Prostate gland (tissue), 2 donors: ENCODE measurements at regions not wholly inside any gene's neighbourhood (a gene's known extent, or its start where the extent isn't known, plus 50 kb on each side); places are given as distances from the start of the nearest gene placed in this dataset.

ENCODE experiments used
- DNase-seq: peaks from one replicate; pipeline ENCODE4 v3.0.0-alpha.2; 2019; ENCODE audit warnings: low spot score
- H3K27ac ChIP-seq, 2 donors: fragments of 200-600 bp; sonication (generic); 2 replicates each; pipeline ENCODE4 v1.5.1; 2017 to 2019
- H3K27me3 ChIP-seq: fragments of 200-600 bp; sonication (generic); replicated peaks from 2 replicates; pipeline ENCODE4 v1.5.1; 2019; ENCODE audit not compliant: insufficient read depth
- H3K36me3 ChIP-seq, 2 donors: fragments of 200-600 bp; sonication (generic); 1 replicate in 1 of 2; 2 replicates in 1 of 2; pipeline versions ENCODE4 v1.5.1 to v1.8.1; 2017 to 2019
- H3K4me1 ChIP-seq: fragments of 200-600 bp; sonication (generic); replicated peaks from 2 replicates; pipeline ENCODE4 v1.5.1; 2019
- H3K4me3 ChIP-seq, 2 donors: fragments of 200-600 bp; sonication (generic); 2 replicates each; pipeline ENCODE4 v1.5.1; 2017 to 2019
- H3K9me3 ChIP-seq: fragments of 200-600 bp; sonication (generic); 2 replicates; pipeline ENCODE4 v1.5.1; 2017
- POLR2A ChIP-seq: fragments of 450-650 bp; IDR thresholded peaks from one replicate; pipeline ENCODE4 v1.6.1; 2016; ENCODE audit warnings: antibody characterized with exemption, mild to moderate bottlenecking
- POLR2AphosphoS5 ChIP-seq: sonication (generic); formaldehyde crosslinking; IDR thresholded peaks from one replicate; pipeline ENCODE4 v1.6.1; 2017; ENCODE audit warnings: antibody characterized with exemption
- WGBS: methylation state at CpG from one replicate; pipeline ENCODE4 v1.1.5; 2018; 5-methylcytosine and 5-hydroxymethylcytosine counted together
- intact Hi-C: fragments of 100-400 bp; cut with DNase I; formaldehyde crosslinking; loops from one replicate; pipeline ENCODE4 v1.14.2; 2022
- TF ChIP-seq, protein P1 (sequence below), 4 experiments: fragments of 200-600 bp in 2 of 4; fragments of 450-650 bp in 2 of 4; sonication (generic) in 2 of 4; IDR thresholded peaks; 1 replicate in 3 of 4; 2 replicates in 1 of 4; pipeline ENCODE4 v1.5.1; 2016 to 2019; ENCODE audit warnings: antibody characterized with exemption in 4 of 4, mild to moderate bottlenecking in 2 of 4, moderate library complexity in 2 of 4

DNA sequence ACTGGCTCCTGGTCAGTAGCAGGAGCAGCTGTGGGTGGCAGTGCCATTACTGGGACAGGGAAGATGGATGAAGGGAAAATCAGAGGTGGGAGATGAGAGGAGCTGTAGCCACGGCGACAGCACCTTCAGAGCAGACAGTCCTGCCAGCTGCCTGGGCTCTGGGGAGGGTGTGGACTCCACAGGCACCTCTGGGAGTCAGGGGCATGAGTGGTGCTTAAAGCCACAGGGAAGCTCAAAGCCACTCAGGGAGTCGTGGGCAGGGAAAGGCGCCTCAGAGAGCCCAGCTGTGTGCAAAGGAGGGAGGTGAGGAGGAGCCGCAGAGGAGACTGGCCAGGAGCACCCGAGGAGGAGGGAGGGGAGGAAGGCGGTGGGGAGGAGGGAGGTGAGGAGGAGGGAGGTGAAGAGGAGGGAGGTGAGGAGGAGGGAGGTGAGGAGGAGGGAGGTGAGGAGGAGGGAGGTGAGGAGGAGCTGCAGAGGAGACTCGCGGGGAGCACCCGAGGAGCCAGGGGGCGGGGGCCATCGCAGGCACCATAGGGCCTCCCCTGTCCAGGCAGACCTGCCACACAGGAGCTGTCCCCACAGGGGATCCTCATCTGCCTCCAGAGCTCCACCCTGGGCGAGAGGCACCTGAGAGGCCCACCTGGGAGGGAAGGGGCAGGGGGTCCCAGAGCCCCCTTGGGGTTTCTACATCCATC, 977.6 kb downstream of the BRD1 start:
- WGBS: 66% methylated on average over 12 of the region's 13 CpGs
- Histone ChIP-seq H3K4me3 (no peak overlapping the region), H3K27ac (no peak overlapping the region), H3K4me1 (no peaks in the 10 kb centered on the region), H3K9me3 (no peaks in the 10 kb centered on the region), H3K27me3 (peaks cover 5% of the 10 kb centered on the region), H3K36me3 (no peaks in the 10 kb centered on the region)
- intact Hi-C loops: no loop called here
- no peak for TF ChIP-seq POLR2A
- TF ChIP-seq, protein P1, sequence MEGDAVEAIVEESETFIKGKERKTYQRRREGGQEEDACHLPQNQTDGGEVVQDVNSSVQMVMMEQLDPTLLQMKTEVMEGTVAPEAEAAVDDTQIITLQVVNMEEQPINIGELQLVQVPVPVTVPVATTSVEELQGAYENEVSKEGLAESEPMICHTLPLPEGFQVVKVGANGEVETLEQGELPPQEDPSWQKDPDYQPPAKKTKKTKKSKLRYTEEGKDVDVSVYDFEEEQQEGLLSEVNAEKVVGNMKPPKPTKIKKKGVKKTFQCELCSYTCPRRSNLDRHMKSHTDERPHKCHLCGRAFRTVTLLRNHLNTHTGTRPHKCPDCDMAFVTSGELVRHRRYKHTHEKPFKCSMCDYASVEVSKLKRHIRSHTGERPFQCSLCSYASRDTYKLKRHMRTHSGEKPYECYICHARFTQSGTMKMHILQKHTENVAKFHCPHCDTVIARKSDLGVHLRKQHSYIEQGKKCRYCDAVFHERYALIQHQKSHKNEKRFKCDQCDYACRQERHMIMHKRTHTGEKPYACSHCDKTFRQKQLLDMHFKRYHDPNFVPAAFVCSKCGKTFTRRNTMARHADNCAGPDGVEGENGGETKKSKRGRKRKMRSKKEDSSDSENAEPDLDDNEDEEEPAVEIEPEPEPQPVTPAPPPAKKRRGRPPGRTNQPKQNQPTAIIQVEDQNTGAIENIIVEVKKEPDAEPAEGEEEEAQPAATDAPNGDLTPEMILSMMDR (IDR thresholded peaks at IDR 0.05): no peak
- TF ChIP-seq POLR2AphosphoS5: no peak
- DNase-seq: no peak

DNA sequence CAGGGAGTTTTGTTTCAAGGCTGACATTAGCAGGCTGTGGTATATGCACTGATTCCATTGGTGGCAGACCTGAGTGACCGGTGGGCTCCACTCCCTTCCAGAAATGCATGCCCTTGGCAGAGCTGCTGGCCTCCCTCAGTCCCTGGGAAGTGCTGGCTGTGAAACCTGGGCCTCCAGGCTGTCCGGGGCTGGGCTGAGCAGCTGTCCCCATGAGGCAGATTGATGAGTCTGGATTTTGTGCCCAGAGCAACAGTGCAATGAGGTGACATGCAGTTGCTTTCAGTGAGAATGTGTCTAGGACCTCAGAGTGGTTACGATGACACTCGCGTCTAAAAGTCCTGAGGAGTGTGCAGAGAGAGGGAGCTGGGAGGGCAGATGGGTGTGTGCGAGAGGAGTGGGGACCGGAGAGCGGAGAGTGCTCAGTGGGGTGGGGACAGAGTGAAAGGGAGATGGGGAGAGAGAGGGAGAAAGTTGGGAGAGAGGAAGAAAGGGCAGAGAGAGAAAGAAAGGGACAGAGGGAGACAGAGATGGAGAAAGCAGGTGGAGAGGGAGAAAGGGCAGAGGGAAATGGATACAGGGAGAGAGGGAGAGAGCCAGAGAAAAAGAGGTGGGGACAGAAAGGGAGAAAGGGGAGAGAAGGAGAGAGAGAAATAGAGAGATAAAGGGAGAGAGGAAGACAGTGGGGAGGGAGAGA, 978.3 kb downstream of the BRD1 start:
- Histone ChIP-seq H3K27ac (no peak overlapping the region), H3K4me3 (no peak overlapping the region), H3K36me3 (no peaks in the 10 kb centered on the region), H3K4me1 (no peaks in the 10 kb centered on the region), H3K27me3 (peaks cover 5% of the 10 kb centered on the region), H3K9me3 (no peaks in the 10 kb centered on the region)
- TF ChIP-seq POLR2AphosphoS5 (no peak), POLR2A (no peak)
- TF ChIP-seq, protein P1 (IDR thresholded peaks at IDR 0.05): no peak
- no peak for DNase-seq
- WGBS: 48% methylated on average over 8 of the region's 8 CpGs
- intact Hi-C loops: no loop called here

DNA sequence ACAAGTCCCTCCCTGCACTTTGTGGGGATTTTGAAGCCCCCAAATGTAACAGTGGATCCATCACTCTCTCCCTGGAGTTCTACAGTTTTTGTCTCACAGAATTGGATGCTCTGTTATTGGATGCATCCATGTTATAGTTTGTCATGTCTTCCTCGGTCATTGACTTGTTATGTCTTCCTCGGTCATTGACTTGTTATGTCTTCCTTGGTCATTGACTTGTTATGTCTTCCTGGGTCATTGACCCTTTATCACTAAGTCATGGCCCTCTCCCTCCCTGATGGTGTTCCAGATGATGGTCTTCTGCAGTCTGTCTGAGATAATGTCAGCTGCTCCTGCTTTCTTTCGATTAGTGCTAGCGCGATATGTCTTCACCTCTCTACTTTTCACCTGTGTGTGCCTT, 981.5 kb downstream of the BRD1 start:
- H3K27ac ChIP-seq: no peak overlapping the region
- no peak overlapping the region for H3K4me3 ChIP-seq
- TF ChIP-seq POLR2A: no peak
- TF ChIP-seq, protein P1 (IDR thresholded peaks at IDR 0.05): no peak
- TF ChIP-seq POLR2AphosphoS5: no peak
- DNase-seq: no peak
- 86% methylated on average over 5 of the region's 5 CpGs for WGBS
- intact Hi-C loops: no loop called here
- H3K9me3 ChIP-seq: no peaks in the 10 kb centered on the region
- H3K27me3 ChIP-seq: peaks cover 9% of the 10 kb centered on the region
- H3K4me1 ChIP-seq: no peaks in the 10 kb centered on the region
- no peaks in the 10 kb centered on the region for H3K36me3 ChIP-seq

DNA sequence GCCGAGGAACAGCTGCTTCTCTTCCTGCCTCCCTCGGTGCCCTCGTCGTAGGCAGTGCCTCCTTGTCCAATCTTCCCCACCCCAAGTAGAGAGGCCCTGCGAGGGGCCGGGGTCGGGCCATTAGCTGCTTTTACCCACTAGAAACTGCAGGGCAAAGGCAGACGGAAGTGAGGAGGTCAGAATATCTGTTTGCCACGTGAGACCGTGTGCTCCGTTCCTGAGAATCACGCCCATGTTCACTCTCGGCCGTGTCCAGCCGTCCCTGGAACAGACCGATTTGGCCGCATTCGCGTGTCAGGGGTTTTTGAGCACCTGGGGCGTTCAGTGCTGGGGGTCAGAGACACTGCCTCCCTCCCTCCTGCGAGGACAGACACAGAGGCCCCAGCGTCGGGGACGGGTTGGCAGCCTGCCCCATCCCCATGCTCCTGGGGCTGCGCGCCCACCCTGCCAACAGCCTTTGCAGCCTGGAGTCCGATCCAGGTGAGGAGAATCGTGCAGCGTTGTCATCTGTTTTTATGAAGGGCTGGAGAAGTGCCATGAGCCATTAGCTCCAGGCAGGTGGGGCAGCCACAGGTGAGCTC, 982.2 kb downstream of the BRD1 start:
- TF ChIP-seq POLR2A (no peak), POLR2AphosphoS5 (no peak)
- TF ChIP-seq, protein P1 (IDR thresholded peaks at IDR 0.05): no peak
- Histone ChIP-seq H3K4me3 (no peak overlapping the region), H3K27ac (no peak overlapping the region), H3K27me3 (peaks cover 9% of the 10 kb centered on the region), H3K4me1 (no peaks in the 10 kb centered on the region), H3K9me3 (no peaks in the 10 kb centered on the region), H3K36me3 (no peaks in the 10 kb centered on the region)
- intact Hi-C loops: no loop called here
- no peak for DNase-seq
- 61% methylated on average over 29 of the region's 29 CpGs for WGBS
